Heart left ventricle (tissue), 16 donors: ENCODE measurements at regions not wholly inside any gene's neighbourhood (a gene's known extent, or its start where the extent isn't known, plus 50 kb on each side); places are given as distances from the start of the nearest gene placed in this dataset.

Experiments
- ATAC-seq, 4 donors: fragments of 200-7000 bp; cut with Tn5 transposase; one replicate each; pipeline ENCODE4 v1.9.1; 2020 to 2022; ENCODE audit warnings: moderate library complexity in 4 of 4, mild to moderate bottlenecking in 3 of 4, moderate number of reproducible peaks in 1 of 4
- DNase-seq, 5 donors: peaks; one replicate each; pipeline ENCODE4 v3.0.0-alpha.2; 2020
- H3K27ac ChIP-seq, 12 donors: fragments of 200-600 bp; sonication (generic) in 4 of 12; one replicate each; pipeline versions ENCODE4 v1.5.0 to v1.8.0; 2016 to 2022; ENCODE audit warnings: mild to moderate bottlenecking in 2 of 12
- H3K27me3 ChIP-seq, 9 donors: fragments of 200-600 bp; sonication (generic) in 2 of 9; one replicate each; pipeline versions ENCODE4 v1.5.1 to v1.8.0; 2016 to 2022; ENCODE audit warnings: mild to moderate bottlenecking in 3 of 9
- H3K36me3 ChIP-seq, 9 donors: fragments of 200-600 bp; sonication (generic) in 2 of 9; one replicate each; pipeline versions ENCODE4 v1.5.0 to v1.8.0; 2018 to 2022; ENCODE audit warnings: mild to moderate bottlenecking in 2 of 9
- H3K4me1 ChIP-seq, 12 donors: fragments of 200-600 bp; sonication (generic) in 4 of 12; one replicate each; pipeline versions ENCODE4 v1.5.0 to v1.8.0; 2016 to 2022; ENCODE audit warnings: mild to moderate bottlenecking in 3 of 12
- H3K4me3 ChIP-seq, 12 donors: fragments of 200-600 bp; sonication (generic) in 4 of 12; one replicate each; pipeline versions ENCODE4 v1.5.0 to v1.8.0; 2017 to 2022; ENCODE audit warnings: mild to moderate bottlenecking in 9 of 12, moderate library complexity in 4 of 12
- H3K9me3 ChIP-seq, 12 donors: fragments of 200-600 bp; sonication (generic) in 4 of 12; one replicate each; pipeline versions ENCODE4 v1.5.0 to v1.8.0; 2016 to 2022; ENCODE audit warnings: mild to moderate bottlenecking in 1 of 12
- CTCF ChIP-seq, 12 donors: fragments of 200-600 bp; sonication (generic) in 4 of 12; IDR thresholded peaks; one replicate each; pipeline versions ENCODE4 v1.5.0 to v1.8.0; 2018 to 2022; ENCODE audit warnings: antibody characterized with exemption in 12 of 12, mild to moderate bottlenecking in 5 of 12
- POLR2A ChIP-seq, 2 donors: fragments of 450-650 bp; IDR thresholded peaks; one replicate each; pipeline ENCODE4 v1.6.1; 2017; ENCODE audit warnings: antibody characterized with exemption in 2 of 2, mild to moderate bottlenecking in 2 of 2, moderate library complexity in 2 of 2
- WGBS, 4 donors: extraction: QIAGEN DNeasy Blood & Tissue Kit in 2 of 4; methylation state at CpG; one replicate each; pipeline versions ENCODE4 v1.1.5 to v1.1.7; 2013 to 2018; 5-methylcytosine and 5-hydroxymethylcytosine counted together
- intact Hi-C, 10 donors: fragments of 100-400 bp; cut with DNase I; formaldehyde crosslinking; loops; one replicate each; pipeline versions ENCODE4 v1.11.1 to v1.14.2; 2022
- donor health status: ischemic (EF 13 %, LVEDD 7.1; RV severe dilation, severe dysfunction).
- donor health status: healthy with polysubstance abuse.
- donor health status: DM: no; HTN: yes; CAD: no.
- donor health status: DM: no; HTN: no; CAD: no.
- donor health status: ischemic (EF 25% LVEDD 6.9; RV normal size, moderate dysfunction).
- donor health status: ischemic (EF 25% LVEDD 5.7; RV mildly dilated, moderate dysfunction).
- donor health status: healthy.
- donor health status: DM: yes; HTN: yes; CAD: no.
- donor health status: ischemic (EF 35%, LVEDD 5.7; RV mildly dilated, moderate dysfunction).
- donor health status: nonischemic (EF 11% LVEDD 7.7; RV severe dilation, severe dysfunction).
- donor health status: DM: yes; HTN: yes; CAD: no.
- donor health status: PGD.
- donor health status: ischemic (EF 29% LVEDD 5.4; RV normal size, mild dysfunction).
- donor health status: nonischemic (EF 23%, LVEDD 6.1; RV moderate dilation, normal function).

- H3K27ac ChIP-seq, result no peak overlapping the region
- H3K9me3 ChIP-seq, result no peaks in the 10 kb centered on the region
- 68 to 82% (median 81%) methylated on average over 13 of the region's 13 CpGs for WGBS, 4 donors
- ATAC-seq, result no peak
- H3K27me3 ChIP-seq, result no peaks in the 10 kb centered on the region
- TF ChIP-seq CTCF (IDR thresholded peaks at IDR 0.05) (no peak), POLR2A (IDR thresholded peaks at IDR 0.05) (no peak)
- no peaks in the 10 kb centered on the region for H3K4me1 ChIP-seq
- DNase-seq, result no peak
- no peaks in the 10 kb centered on the region for H3K36me3 ChIP-seq
- no peak overlapping the region for H3K4me3 ChIP-seq
- intact Hi-C loops, result no loop called here
Observed at GRCh38 chrX:144334577-144334976, 450.7 kb downstream of the UBE2NL start.

GRCh38 chrX:144335402-144335801 is 451.5 kb downstream of the UBE2NL start:
- intact Hi-C loops, result no loop called here
- WGBS, 4 donors, result 63 to 76% (median 68%) methylated on average over 6 of the region's 6 CpGs
- no peak overlapping the region for H3K27ac ChIP-seq
- DNase-seq (no peak), ATAC-seq (no peak)
- no peaks in the 10 kb centered on the region for H3K36me3 ChIP-seq
- H3K4me1 ChIP-seq, result no peaks in the 10 kb centered on the region
- no peak for TF ChIP-seq CTCF (IDR thresholded peaks at IDR 0.05)
- TF ChIP-seq POLR2A (IDR thresholded peaks at IDR 0.05), result no peak
- H3K9me3 ChIP-seq, result no peaks in the 10 kb centered on the region
- no peaks in the 10 kb centered on the region for H3K27me3 ChIP-seq
- no peak overlapping the region for H3K4me3 ChIP-seq

GRCh38 chrX:144379156-144379555 is 495.3 kb downstream of the UBE2NL start:
- no peak for TF ChIP-seq POLR2A (IDR thresholded peaks at IDR 0.05)
- TF ChIP-seq CTCF (IDR thresholded peaks at IDR 0.05), result no peak
- intact Hi-C loops, result no loop called here
- DNase-seq, result no peak
- WGBS, 4 donors, result 72 to 91% (median 84%) methylated on average over 3 of the region's 3 CpGs
- no peaks in the 10 kb centered on the region for H3K36me3 ChIP-seq
- no peak overlapping the region for H3K4me3 ChIP-seq
- no peaks in the 10 kb centered on the region for H3K9me3 ChIP-seq
- no peak overlapping the region for H3K27ac ChIP-seq
- no peaks in the 10 kb centered on the region for H3K27me3 ChIP-seq
- no peaks in the 10 kb centered on the region for H3K4me1 ChIP-seq
- no peak for ATAC-seq

- H3K27ac ChIP-seq, result no peak overlapping the region
- no peak for DNase-seq
- 6 to 22% (median 14%) methylated on average over 1 of the region's 1 CpG for WGBS, 4 donors
- intact Hi-C loops, result no loop called here
- no peaks in the 10 kb centered on the region for H3K4me1 ChIP-seq
- no peaks in the 10 kb centered on the region for H3K36me3 ChIP-seq
- H3K4me3 ChIP-seq, result no peak overlapping the region
- no peaks in the 10 kb centered on the region for H3K27me3 ChIP-seq
- no peaks in the 10 kb centered on the region for H3K9me3 ChIP-seq
- TF ChIP-seq CTCF (IDR thresholded peaks at IDR 0.05) (no peak), POLR2A (IDR thresholded peaks at IDR 0.05) (no peak)
- ATAC-seq, result peak in 1 of 4 donors; percentile 67
Observed at GRCh38 chrX:144388738-144389137, 504.9 kb downstream of the UBE2NL start.
